ENCODE measurements at regions not wholly inside any gene's neighbourhood (a gene's known extent, or its start where the extent isn't known, plus 50 kb on each side); places are given as distances from the start of the nearest gene placed in this dataset.

DNA sequence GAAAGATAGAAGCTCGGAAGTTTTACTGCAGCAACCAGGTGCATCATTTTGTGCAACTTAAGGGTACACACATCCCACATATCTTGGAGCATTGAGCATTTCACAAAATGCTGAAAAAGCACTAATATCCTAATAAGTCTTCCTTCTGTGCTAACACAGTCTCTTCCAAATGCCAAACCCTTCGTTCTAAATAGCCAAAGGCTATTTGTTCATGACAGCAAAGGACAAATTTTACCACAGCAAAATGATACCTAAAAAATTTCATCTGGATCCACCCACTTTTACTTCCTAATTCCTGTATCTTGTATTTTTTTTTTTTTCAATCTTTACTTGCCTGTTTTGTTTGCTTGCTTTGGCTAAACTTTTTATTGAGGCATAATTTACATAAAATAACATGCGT is 435.0 kb downstream of the RND3 start:
- Histone ChIP-seq H3K27me3 (ENCODE audit: control insufficient read depth, insufficient read depth, low read length) (no peaks in the 10 kb centered on the region), H3K36me3 (ENCODE audit: control insufficient read depth, insufficient read depth, low read length) (no peaks in the 10 kb centered on the region), H3K4me3 (ENCODE audit: low read depth, low read length) (no peak overlapping the region)
- DNase-seq (ENCODE audit: low read depth) (no peak), FAIRE-seq (no peak)
- TF ChIP-seq, protein P1, sequence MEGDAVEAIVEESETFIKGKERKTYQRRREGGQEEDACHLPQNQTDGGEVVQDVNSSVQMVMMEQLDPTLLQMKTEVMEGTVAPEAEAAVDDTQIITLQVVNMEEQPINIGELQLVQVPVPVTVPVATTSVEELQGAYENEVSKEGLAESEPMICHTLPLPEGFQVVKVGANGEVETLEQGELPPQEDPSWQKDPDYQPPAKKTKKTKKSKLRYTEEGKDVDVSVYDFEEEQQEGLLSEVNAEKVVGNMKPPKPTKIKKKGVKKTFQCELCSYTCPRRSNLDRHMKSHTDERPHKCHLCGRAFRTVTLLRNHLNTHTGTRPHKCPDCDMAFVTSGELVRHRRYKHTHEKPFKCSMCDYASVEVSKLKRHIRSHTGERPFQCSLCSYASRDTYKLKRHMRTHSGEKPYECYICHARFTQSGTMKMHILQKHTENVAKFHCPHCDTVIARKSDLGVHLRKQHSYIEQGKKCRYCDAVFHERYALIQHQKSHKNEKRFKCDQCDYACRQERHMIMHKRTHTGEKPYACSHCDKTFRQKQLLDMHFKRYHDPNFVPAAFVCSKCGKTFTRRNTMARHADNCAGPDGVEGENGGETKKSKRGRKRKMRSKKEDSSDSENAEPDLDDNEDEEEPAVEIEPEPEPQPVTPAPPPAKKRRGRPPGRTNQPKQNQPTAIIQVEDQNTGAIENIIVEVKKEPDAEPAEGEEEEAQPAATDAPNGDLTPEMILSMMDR (IDR thresholded peaks at IDR 0.05; ENCODE audit: insufficient read depth, low read length, severe bottlenecking), result no peak

DNA sequence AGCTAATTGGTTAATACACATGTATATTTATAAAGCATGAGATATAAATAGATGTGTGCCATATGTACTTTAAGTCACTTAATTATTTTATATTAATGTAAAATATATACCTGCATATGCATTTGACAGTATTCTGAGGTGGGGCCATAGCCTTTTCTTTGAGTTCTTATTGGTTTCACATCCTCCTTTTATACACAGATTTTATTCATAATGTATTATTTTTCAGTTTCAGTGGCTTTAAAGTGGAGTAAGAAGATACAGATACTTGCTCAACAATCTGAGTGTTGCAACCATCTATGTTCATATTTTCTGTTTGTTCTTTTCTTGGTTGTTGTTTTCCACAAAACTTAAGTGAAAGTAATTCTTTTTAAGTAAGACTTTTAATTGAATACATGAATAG is 436.5 kb downstream of the RND3 start:
- TF ChIP-seq, protein P1 (IDR thresholded peaks at IDR 0.05; ENCODE audit: insufficient read depth, low read length, severe bottlenecking), result no peak
- H3K27me3 ChIP-seq (ENCODE audit: control insufficient read depth, insufficient read depth, low read length), result no peaks in the 10 kb centered on the region
- H3K36me3 ChIP-seq (ENCODE audit: control insufficient read depth, insufficient read depth, low read length), result no peaks in the 10 kb centered on the region
- no peak overlapping the region for H3K4me3 ChIP-seq (ENCODE audit: low read depth, low read length)
- DNase-seq (ENCODE audit: low read depth) (no peak), FAIRE-seq (no peak)

DNA sequence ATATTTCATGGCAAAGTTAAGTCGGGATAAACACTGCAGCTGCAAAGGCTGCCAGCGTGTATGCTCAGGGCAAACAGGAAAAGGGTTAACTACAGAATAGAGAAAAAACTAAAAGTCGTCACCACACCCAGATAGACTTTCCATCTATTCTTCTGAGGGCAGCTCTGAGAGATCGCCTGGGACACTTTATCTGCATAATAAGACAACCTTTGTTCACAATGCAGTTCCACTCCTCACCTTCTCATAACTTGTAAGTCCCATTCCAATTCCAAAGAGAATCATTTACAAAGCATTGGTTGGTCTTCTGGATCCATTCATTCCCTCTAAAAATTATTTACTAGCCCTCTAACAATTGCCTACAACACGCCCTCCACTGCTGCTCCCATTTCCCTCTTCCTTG is 437.4 kb downstream of the RND3 start:
- no peak for FAIRE-seq
- no peaks in the 10 kb centered on the region for H3K27me3 ChIP-seq (ENCODE audit: control insufficient read depth, insufficient read depth, low read length)
- no peaks in the 10 kb centered on the region for H3K36me3 ChIP-seq (ENCODE audit: control insufficient read depth, insufficient read depth, low read length)
- no peak for DNase-seq (ENCODE audit: low read depth)
- TF ChIP-seq, protein P1 (IDR thresholded peaks at IDR 0.05; ENCODE audit: insufficient read depth, low read length, severe bottlenecking), result no peak
- no peak overlapping the region for H3K4me3 ChIP-seq (ENCODE audit: low read depth, low read length)

DNA sequence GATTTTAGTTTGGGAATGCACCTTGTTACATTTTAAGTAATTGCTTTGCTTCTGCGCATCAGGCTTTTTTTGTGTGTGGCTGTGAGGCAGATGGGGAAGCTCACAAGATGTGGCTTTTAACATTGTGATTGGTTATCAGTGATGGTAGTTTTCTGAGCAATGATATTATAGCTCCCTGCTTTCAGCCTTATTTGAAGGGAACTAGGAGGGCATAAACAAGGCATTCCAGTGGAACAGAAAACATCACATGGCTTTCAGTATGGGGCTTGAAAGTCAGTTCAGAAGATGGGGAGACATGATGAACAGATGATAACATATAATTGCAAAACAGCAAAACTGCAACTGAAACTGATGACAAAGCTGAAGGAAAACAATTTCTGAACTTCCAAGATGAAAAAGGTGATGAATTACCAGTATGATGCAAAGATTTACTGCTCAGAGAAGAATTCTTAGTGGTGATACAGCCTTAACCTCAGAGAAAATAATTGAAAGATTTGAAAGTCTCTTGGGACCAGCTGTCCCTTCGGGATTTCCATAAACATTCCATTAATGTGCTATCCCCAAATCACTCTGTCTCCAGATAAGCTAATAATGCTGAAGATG is 439.7 kb downstream of the RND3 start:
- H3K27me3 ChIP-seq (ENCODE audit: control insufficient read depth, insufficient read depth, low read length), result no peaks in the 10 kb centered on the region
- no peak overlapping the region for H3K4me3 ChIP-seq (ENCODE audit: low read depth, low read length)
- DNase-seq (ENCODE audit: low read depth), result no peak

DNA sequence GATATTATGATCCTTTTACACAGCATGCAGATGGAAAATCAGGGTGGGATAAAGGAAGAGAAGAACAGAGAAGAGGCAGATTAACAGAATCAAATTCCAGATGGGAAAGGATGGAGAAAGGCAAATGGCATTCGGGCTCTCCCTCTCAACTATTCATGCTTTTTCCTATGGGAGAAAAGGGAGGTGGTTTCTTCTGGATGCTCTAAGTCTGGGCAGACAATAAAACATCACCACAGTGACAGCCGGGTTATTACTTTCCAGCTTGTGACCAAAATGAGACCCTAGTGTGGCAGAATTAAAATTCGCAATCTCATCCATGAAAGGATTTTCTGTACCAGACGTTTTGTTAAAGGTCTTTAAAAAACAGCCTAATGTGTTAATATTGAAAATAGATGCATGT is 440.7 kb downstream of the RND3 start:
- Histone ChIP-seq H3K36me3 (ENCODE audit: control insufficient read depth, insufficient read depth, low read length) (no peaks in the 10 kb centered on the region), H3K27me3 (ENCODE audit: control insufficient read depth, insufficient read depth, low read length) (no peaks in the 10 kb centered on the region), H3K4me3 (ENCODE audit: low read depth, low read length) (no peak overlapping the region)
- DNase-seq (ENCODE audit: low read depth) (no peak), FAIRE-seq (no peak)
- TF ChIP-seq, protein P1 (IDR thresholded peaks at IDR 0.05; ENCODE audit: insufficient read depth, low read length, severe bottlenecking), result no peak

More for the DNA sequence above, 439.7 kb downstream of the RND3 start:
- TF ChIP-seq, protein P1 (IDR thresholded peaks at IDR 0.05; ENCODE audit: insufficient read depth, low read length, severe bottlenecking), result no peak
- no peaks in the 10 kb centered on the region for H3K36me3 ChIP-seq (ENCODE audit: control insufficient read depth, insufficient read depth, low read length)
- FAIRE-seq, result no peak

DNA sequence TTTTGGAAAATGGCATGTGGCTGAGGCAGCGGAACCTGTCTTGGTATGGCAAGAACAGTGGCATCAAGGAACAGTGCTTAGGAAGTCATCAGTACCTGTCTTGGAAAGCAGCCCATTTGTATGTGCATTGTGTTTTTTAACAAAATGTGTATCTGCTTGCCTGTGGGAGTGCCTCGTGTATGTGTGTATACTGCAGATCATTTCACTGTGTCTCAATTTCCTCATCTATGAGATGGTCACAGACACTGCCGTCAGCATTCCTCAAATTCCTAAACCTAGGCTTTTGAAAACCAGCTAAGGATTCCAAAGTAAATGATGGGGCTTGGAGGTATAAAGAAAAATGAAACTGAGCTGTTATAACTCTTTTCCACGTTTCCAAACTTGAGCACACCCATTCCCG is 441.3 kb downstream of the RND3 start:
- Histone ChIP-seq H3K4me3 (ENCODE audit: low read depth, low read length) (no peak overlapping the region), H3K27me3 (ENCODE audit: control insufficient read depth, insufficient read depth, low read length) (no peaks in the 10 kb centered on the region), H3K36me3 (ENCODE audit: control insufficient read depth, insufficient read depth, low read length) (no peaks in the 10 kb centered on the region)
- peak; percentile 90 for FAIRE-seq
- TF ChIP-seq, protein P1 (IDR thresholded peaks at IDR 0.05; ENCODE audit: insufficient read depth, low read length, severe bottlenecking), result no peak
- DNase-seq (ENCODE audit: low read depth), result peak; percentile 63

Data from bronchial epithelial cell (primary cell).